HL-60 (cell line): ENCODE measurements at regions not wholly inside any gene's neighbourhood (a gene's known extent, or its start where the extent isn't known, plus 50 kb on each side); places are given as distances from the start of the nearest gene placed in this dataset.
"Not testable (repeated sequence)": the region's sequence is repeated elsewhere in the genome, so short reads cannot be mapped to it uniquely, and the experiment has no call there.

ENCODE experiments used
- POLR2AphosphoS5 ChIP-seq: IDR thresholded peaks from 2 replicates; pipeline ENCODE4 v1.6.1; 2012; ENCODE audit warnings: low read depth
- TF ChIP-seq, protein P1 (sequence below): IDR thresholded peaks from one replicate; pipeline ENCODE4 v1.5.1; 2011; ENCODE audit warnings: low read length, control low read depth, inconsistent platforms; ENCODE audit not compliant: insufficient read depth

GRCh38 chr5:2862176-2862575 is 110.7 kb upstream of the IRX2 start:
- TF ChIP-seq, protein P1, sequence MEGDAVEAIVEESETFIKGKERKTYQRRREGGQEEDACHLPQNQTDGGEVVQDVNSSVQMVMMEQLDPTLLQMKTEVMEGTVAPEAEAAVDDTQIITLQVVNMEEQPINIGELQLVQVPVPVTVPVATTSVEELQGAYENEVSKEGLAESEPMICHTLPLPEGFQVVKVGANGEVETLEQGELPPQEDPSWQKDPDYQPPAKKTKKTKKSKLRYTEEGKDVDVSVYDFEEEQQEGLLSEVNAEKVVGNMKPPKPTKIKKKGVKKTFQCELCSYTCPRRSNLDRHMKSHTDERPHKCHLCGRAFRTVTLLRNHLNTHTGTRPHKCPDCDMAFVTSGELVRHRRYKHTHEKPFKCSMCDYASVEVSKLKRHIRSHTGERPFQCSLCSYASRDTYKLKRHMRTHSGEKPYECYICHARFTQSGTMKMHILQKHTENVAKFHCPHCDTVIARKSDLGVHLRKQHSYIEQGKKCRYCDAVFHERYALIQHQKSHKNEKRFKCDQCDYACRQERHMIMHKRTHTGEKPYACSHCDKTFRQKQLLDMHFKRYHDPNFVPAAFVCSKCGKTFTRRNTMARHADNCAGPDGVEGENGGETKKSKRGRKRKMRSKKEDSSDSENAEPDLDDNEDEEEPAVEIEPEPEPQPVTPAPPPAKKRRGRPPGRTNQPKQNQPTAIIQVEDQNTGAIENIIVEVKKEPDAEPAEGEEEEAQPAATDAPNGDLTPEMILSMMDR: not testable (repeated sequence)
- not testable (repeated sequence) for TF ChIP-seq POLR2AphosphoS5
